HL-60 (cell line): ENCODE measurements at regions not wholly inside any gene's neighbourhood (a gene's known extent, or its start where the extent isn't known, plus 50 kb on each side); places are given as distances from the start of the nearest gene placed in this dataset.
"Not testable (repeated sequence)": the region's sequence is repeated elsewhere in the genome, so short reads cannot be mapped to it uniquely, and the experiment has no call there.

ENCODE experiments used
- DNase-seq, 2 experiments: peaks; one replicate each; pipeline ENCODE4 v3.0.0-alpha.2; 2010 to 2020; ENCODE audit warnings: low read depth in 1 of 2, low spot score in 1 of 2
- H3K27ac ChIP-seq: fragments of 250-450 bp; sonication (Bioruptor Pico); replicated peaks from 2 replicates; pipeline ENCODE4 v1.5.1; 2020; ENCODE audit warnings: mild to moderate bottlenecking, moderate library complexity
- H3K27me3 ChIP-seq: fragments of 250-450 bp; sonication (Bioruptor Pico); 2 replicates; pipeline ENCODE4 v1.5.1; 2021; ENCODE audit warnings: mild to moderate bottlenecking, moderate library complexity; ENCODE audit not compliant: insufficient read depth, poor library complexity, severe bottlenecking
- H3K4me3 ChIP-seq: replicated peaks from 2 replicates; pipeline ENCODE4 v1.5.1; 2011; ENCODE audit warnings: mild to moderate bottlenecking, control low read depth, low read length; ENCODE audit not compliant: insufficient read depth
- GABPA ChIP-seq: IDR thresholded peaks from 2 replicates; pipeline ENCODE4 v1.6.1; 2012; ENCODE audit warnings: low read depth
- POLR2AphosphoS5 ChIP-seq: IDR thresholded peaks from 2 replicates; pipeline ENCODE4 v1.6.1; 2012; ENCODE audit warnings: low read depth
- REST ChIP-seq: IDR thresholded peaks from 2 replicates; pipeline ENCODE4 v1.6.1; 2012; ENCODE audit warnings: low read depth; ENCODE audit not compliant: insufficient replicate concordance
- SPI1 ChIP-seq: IDR thresholded peaks from 2 replicates; pipeline ENCODE4 v1.6.1; 2012; ENCODE audit warnings: low read depth, mild to moderate bottlenecking, borderline replicate concordance
- TF ChIP-seq, protein P1 (sequence below): IDR thresholded peaks from one replicate; pipeline ENCODE4 v1.5.1; 2011; ENCODE audit warnings: low read length, control low read depth, inconsistent platforms; ENCODE audit not compliant: insufficient read depth

GRCh38 chr18:35852786-35853185 lies 119.7 kb upstream of the RMP24 start:
- no peak for DNase-seq
- Histone ChIP-seq H3K27me3 (peaks cover 5% of the 10 kb centered on the region), H3K4me3 (no peak overlapping the region), H3K27ac (no peak overlapping the region)
- TF ChIP-seq, protein P1, sequence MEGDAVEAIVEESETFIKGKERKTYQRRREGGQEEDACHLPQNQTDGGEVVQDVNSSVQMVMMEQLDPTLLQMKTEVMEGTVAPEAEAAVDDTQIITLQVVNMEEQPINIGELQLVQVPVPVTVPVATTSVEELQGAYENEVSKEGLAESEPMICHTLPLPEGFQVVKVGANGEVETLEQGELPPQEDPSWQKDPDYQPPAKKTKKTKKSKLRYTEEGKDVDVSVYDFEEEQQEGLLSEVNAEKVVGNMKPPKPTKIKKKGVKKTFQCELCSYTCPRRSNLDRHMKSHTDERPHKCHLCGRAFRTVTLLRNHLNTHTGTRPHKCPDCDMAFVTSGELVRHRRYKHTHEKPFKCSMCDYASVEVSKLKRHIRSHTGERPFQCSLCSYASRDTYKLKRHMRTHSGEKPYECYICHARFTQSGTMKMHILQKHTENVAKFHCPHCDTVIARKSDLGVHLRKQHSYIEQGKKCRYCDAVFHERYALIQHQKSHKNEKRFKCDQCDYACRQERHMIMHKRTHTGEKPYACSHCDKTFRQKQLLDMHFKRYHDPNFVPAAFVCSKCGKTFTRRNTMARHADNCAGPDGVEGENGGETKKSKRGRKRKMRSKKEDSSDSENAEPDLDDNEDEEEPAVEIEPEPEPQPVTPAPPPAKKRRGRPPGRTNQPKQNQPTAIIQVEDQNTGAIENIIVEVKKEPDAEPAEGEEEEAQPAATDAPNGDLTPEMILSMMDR, result no peak
- TF ChIP-seq SPI1 (no peak), REST (no peak)

DNA sequence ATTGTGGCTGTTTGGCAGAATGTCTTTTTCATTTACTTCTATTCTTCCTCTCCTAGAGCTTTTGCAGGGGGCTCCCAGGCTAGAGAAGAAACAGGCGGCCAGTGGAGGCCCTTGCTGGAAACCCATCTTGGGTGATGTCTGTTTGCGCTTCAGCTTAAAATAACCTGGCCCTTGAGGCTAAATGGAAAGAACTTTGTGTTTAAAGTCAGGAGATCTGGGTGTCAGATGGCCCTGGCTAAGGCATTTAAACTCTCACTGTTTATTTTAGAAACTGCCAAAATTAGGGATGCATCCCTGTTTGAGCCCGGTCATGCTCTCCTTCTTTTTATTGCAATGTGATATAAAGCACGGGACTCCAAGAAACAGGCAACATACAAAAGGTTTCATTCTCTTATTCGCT lies 118.4 kb upstream of the RMP24 start:
- TF ChIP-seq REST (no peak), GABPA (no peak), SPI1 (no peak), POLR2AphosphoS5 (no peak)
- TF ChIP-seq, protein P1, result no peak
- H3K4me3 ChIP-seq, result no peak overlapping the region
- DNase-seq, result no peak
- H3K27ac ChIP-seq, result no peak overlapping the region
- peaks cover 5% of the 10 kb centered on the region for H3K27me3 ChIP-seq

GRCh38 chr18:35856178-35856577 lies 116.3 kb upstream of the RMP24 start:
- no peak overlapping the region for H3K27ac ChIP-seq
- no peak overlapping the region for H3K4me3 ChIP-seq
- DNase-seq, result no peak
- TF ChIP-seq REST, result no peak
- no peak for TF ChIP-seq GABPA
- TF ChIP-seq, protein P1, result no peak
- no peak for TF ChIP-seq POLR2AphosphoS5
- TF ChIP-seq SPI1, result no peak
- H3K27me3 ChIP-seq, result peaks cover 4% of the 10 kb centered on the region

- not testable (repeated sequence) for H3K27ac ChIP-seq, H3K27me3 ChIP-seq, DNase-seq, H3K4me3 ChIP-seq
These were observed 115.8 kb upstream of the RMP24 start for GRCh38 chr18:35856721-35857120.

GRCh38 chr18:35857581-35857980 lies 114.9 kb upstream of the RMP24 start:
- H3K4me3 ChIP-seq, H3K27ac ChIP-seq, DNase-seq, H3K27me3 ChIP-seq: not testable (repeated sequence)
